Keratinocyte (primary cell): ENCODE measurements at regions not wholly inside any gene's neighbourhood (a gene's known extent, or its start where the extent isn't known, plus 50 kb on each side); places are given as distances from the start of the nearest gene placed in this dataset.

Experiments used
- DNase-seq: peaks from one replicate; pipeline ENCODE4 v3.0.0-alpha.2; 2011; ENCODE audit warnings: low read depth, missing footprints, low spot score
- FAIRE-seq: peaks from 2 replicates; lab custom pipeline; 2011; peaks lifted over from hg19 to GRCh38; lab: Jason Lieb, UNC
- H2AFZ ChIP-seq: 2 replicates; pipeline ENCODE4 v1.6.0; 2012; ENCODE audit warnings: low read length, control low read depth, inconsistent platforms; ENCODE audit not compliant: control insufficient read depth
- H3K27ac ChIP-seq: 2 replicates; pipeline ENCODE4 v1.5.1; 2011; ENCODE audit warnings: low read length; ENCODE audit not compliant: control insufficient read depth, insufficient read depth
- H3K27me3 ChIP-seq: 3 replicates; pipeline ENCODE4 v1.6.0; 2011; ENCODE audit warnings: low read length; ENCODE audit not compliant: control insufficient read depth, insufficient read depth; ENCODE audit errors: extremely low read depth
- H3K36me3 ChIP-seq, 2 experiments: 2 replicates in 1 of 2; 3 replicates in 1 of 2; pipeline ENCODE4 v1.5.1; 2011; ENCODE audit warnings: low read length in 2 of 2, mild to moderate bottlenecking in 1 of 2; ENCODE audit not compliant: control insufficient read depth in 2 of 2, insufficient read depth in 2 of 2; ENCODE audit errors: extremely low read depth in 1 of 2
- H3K4me1 ChIP-seq: 3 replicates; pipeline ENCODE4 v1.5.1; 2011; ENCODE audit warnings: low read length; ENCODE audit not compliant: control insufficient read depth, insufficient read depth; ENCODE audit errors: extremely low read depth
- H3K4me2 ChIP-seq: 3 replicates; pipeline ENCODE4 v1.6.0; 2011; ENCODE audit warnings: low read depth, low read length; ENCODE audit not compliant: control insufficient read depth, insufficient read depth; ENCODE audit errors: extremely low read depth
- H3K4me3 ChIP-seq, 3 experiments: fragments of 200-600 bp in 1 of 3; sonication (generic) in 1 of 3; 2 replicates in 2 of 3; 3 replicates in 1 of 3; pipeline ENCODE4 v1.5.1; 2011 to 2016; ENCODE audit warnings: low read length in 3 of 3, mild to moderate bottlenecking in 3 of 3, control low read depth in 2 of 3, inconsistent platforms in 1 of 3, low read depth in 1 of 3, mixed read lengths in 1 of 3, mixed run types in 1 of 3, moderate library complexity in 1 of 3; ENCODE audit not compliant: control insufficient read depth in 2 of 3, insufficient read depth in 2 of 3; ENCODE audit errors: extremely low read depth in 1 of 3
- H3K79me2 ChIP-seq: 2 replicates; pipeline ENCODE4 v1.6.0; 2012; ENCODE audit warnings: low read length; ENCODE audit not compliant: control insufficient read depth, insufficient read depth
- H3K9ac ChIP-seq: 3 replicates; pipeline ENCODE4 v1.6.0; 2011; ENCODE audit warnings: low read length; ENCODE audit not compliant: control insufficient read depth, insufficient read depth; ENCODE audit errors: extremely low read depth
- H3K9me1 ChIP-seq: 3 replicates; pipeline ENCODE4 v1.6.0; 2011; ENCODE audit warnings: low read length; ENCODE audit not compliant: control insufficient read depth, insufficient read depth; ENCODE audit errors: extremely low read depth
- H3K9me3 ChIP-seq: 2 replicates; pipeline ENCODE4 v1.5.1; 2012; ENCODE audit warnings: low read depth, low read length; ENCODE audit not compliant: control insufficient read depth
- H4K20me1 ChIP-seq: 3 replicates; pipeline ENCODE4 v1.6.0; 2011; ENCODE audit warnings: low read length; ENCODE audit not compliant: control insufficient read depth, insufficient read depth; ENCODE audit errors: extremely low read depth
- CTCF ChIP-seq, 3 experiments: IDR thresholded peaks in 1 of 3; conservative IDR thresholded peaks in 1 of 3; optimal IDR thresholded peaks in 1 of 3; 2 replicates in 2 of 3; 3 replicates in 1 of 3; pipeline versions ENCODE3 to v1.5.1; 2011; ENCODE audit warnings: low read length in 3 of 3, mild to moderate bottlenecking in 3 of 3, moderate library complexity in 2 of 3, control low read depth in 1 of 3, inconsistent platforms in 1 of 3; ENCODE audit not compliant: insufficient read depth in 2 of 3; ENCODE audit errors: extremely low read depth in 1 of 3
- EZH2 ChIP-seq: IDR thresholded peaks from one replicate; pipeline ENCODE4 v1.6.1; 2012; ENCODE audit warnings: inconsistent platforms, mild to moderate bottlenecking, low read length, moderate library complexity
- dilution Hi-C: fragments of 300-500 bp; cut with MboI; formaldehyde crosslinking; loops from one replicate; pipeline ENCODE4 v1.7.0; 2020; ENCODE audit warnings: low sequenced_read_pairs; ENCODE audit not compliant: extremely low pct_ligation_motif_present

GRCh38 chr3:177464392-177465256 lies 267.3 kb upstream of the TBL1XR1 start:
- H3K27me3 ChIP-seq: no peaks in the 10 kb centered on the region
- H3K9me1 ChIP-seq: no peaks in the 10 kb centered on the region
- H4K20me1 ChIP-seq: no peaks in the 10 kb centered on the region
- no peak overlapping the region for H3K4me2 ChIP-seq
- H3K4me1 ChIP-seq: peaks cover 12% of the 10 kb centered on the region
- H3K27ac ChIP-seq: no peak overlapping the region
- no peak overlapping the region for H3K9ac ChIP-seq
- H3K9me3 ChIP-seq: no peaks in the 10 kb centered on the region
- no peak for FAIRE-seq
- DNase-seq: no peak
- no peak overlapping the region for H3K4me3 ChIP-seq
- no peaks in the 10 kb centered on the region for H3K36me3 ChIP-seq
- dilution Hi-C loops: no loop called here
- no peak for TF ChIP-seq CTCF (optimal IDR thresholded peaks at IDR 0.05 in 1 of 3, IDR thresholded peaks at IDR 0.05 in 1 of 3, conservative IDR thresholded peaks at IDR 0.05 in 1 of 3; ENCODE audit: extremely low read depth in 1 of 3, insufficient read depth in 2 of 3, low read length in 3 of 3)
- TF ChIP-seq EZH2: no peak
- no peaks in the 10 kb centered on the region for H3K79me2 ChIP-seq
- H2AFZ ChIP-seq: no peak overlapping the region

GRCh38 chr3:177465257-177465642 lies 268.0 kb upstream of the TBL1XR1 start:
- Histone ChIP-seq H3K4me1 (peaks cover 12% of the 10 kb centered on the region), H4K20me1 (no peaks in the 10 kb centered on the region), H3K9me3 (no peaks in the 10 kb centered on the region), H3K27ac (no peak overlapping the region), H3K79me2 (no peaks in the 10 kb centered on the region), H3K27me3 (no peaks in the 10 kb centered on the region), H3K9ac (no peak overlapping the region), H2AFZ (no peak overlapping the region), H3K36me3 (no peaks in the 10 kb centered on the region), H3K4me2 (no peak overlapping the region), H3K4me3 (no peak overlapping the region), H3K9me1 (no peaks in the 10 kb centered on the region)
- DNase-seq (no peak), FAIRE-seq (no peak)
- dilution Hi-C loops: no loop called here
- TF ChIP-seq EZH2: no peak
- no peak for TF ChIP-seq CTCF (optimal IDR thresholded peaks at IDR 0.05 in 1 of 3, IDR thresholded peaks at IDR 0.05 in 1 of 3, conservative IDR thresholded peaks at IDR 0.05 in 1 of 3; ENCODE audit: extremely low read depth in 1 of 3, insufficient read depth in 2 of 3, low read length in 3 of 3)
